ENCODE measurements at regions not wholly inside any gene's neighbourhood (a gene's known extent, or its start where the extent isn't known, plus 50 kb on each side); places are given as distances from the start of the nearest gene placed in this dataset.
"Not testable (repeated sequence)": the region's sequence is repeated elsewhere in the genome, so short reads cannot be mapped to it uniquely, and the experiment has no call there.

GRCh38 chr11:105432241-105432995 lies 177.5 kb upstream of the GRIA4 start:
- no peak for DNase-seq (ENCODE audit: low spot score)

GRCh38 chr11:105429096-105429910 lies 180.6 kb upstream of the GRIA4 start:
- no peak for DNase-seq (ENCODE audit: low spot score)

GRCh38 chr11:105407101-105407500 lies 202.8 kb upstream of the GRIA4 start:
- no peak for DNase-seq (ENCODE audit: low spot score)

- no peak for DNase-seq (ENCODE audit: low spot score)
Observed at GRCh38 chr11:105401269-105401809, 208.5 kb upstream of the GRIA4 start.

- DNase-seq (ENCODE audit: low spot score) = no peak
Observed at GRCh38 chr11:105399511-105399910, 210.4 kb upstream of the GRIA4 start.

- DNase-seq (ENCODE audit: low spot score) = no peak
Observed at GRCh38 chr11:105398636-105399035, 211.2 kb upstream of the GRIA4 start.

GRCh38 chr11:105393326-105393725 lies 216.5 kb upstream of the GRIA4 start:
- no peak for DNase-seq (ENCODE audit: low spot score)

- no peak for DNase-seq (ENCODE audit: low spot score)
Observed at GRCh38 chr11:105392556-105392955, 217.3 kb upstream of the GRIA4 start.

- no peak for DNase-seq (ENCODE audit: low spot score)
Observed at GRCh38 chr11:105389952-105390351, 219.9 kb upstream of the GRIA4 start.

GRCh38 chr11:105388006-105388405 lies 221.9 kb upstream of the GRIA4 start:
- no peak for DNase-seq (ENCODE audit: low spot score)

GRCh38 chr11:105381941-105382340 lies 227.9 kb upstream of the GRIA4 start:
- no peak for DNase-seq (ENCODE audit: low spot score)

- DNase-seq (ENCODE audit: low spot score) = no peak
Observed at GRCh38 chr11:105377870-105378269, 232.0 kb upstream of the GRIA4 start.

GRCh38 chr11:105372206-105372605 lies 232.6 kb upstream of the CARD18 start:
- no peak for DNase-seq (ENCODE audit: low spot score)

GRCh38 chr11:105371311-105371710 lies 231.7 kb upstream of the CARD18 start:
- DNase-seq (ENCODE audit: low spot score) = no peak

GRCh38 chr11:105368711-105369110 lies 229.1 kb upstream of the CARD18 start:
- no peak for DNase-seq (ENCODE audit: low spot score)

- no peak for DNase-seq (ENCODE audit: low spot score)
Observed at GRCh38 chr11:105367129-105367528, 227.6 kb upstream of the CARD18 start.

GRCh38 chr11:105361651-105362050 lies 222.1 kb upstream of the CARD18 start:
- DNase-seq (ENCODE audit: low spot score) = no peak

GRCh38 chr11:105357764-105358163 lies 218.2 kb upstream of the CARD18 start:
- DNase-seq (ENCODE audit: low spot score) = no peak

GRCh38 chr11:105357146-105357545 lies 217.6 kb upstream of the CARD18 start:
- no peak for DNase-seq (ENCODE audit: low spot score)

- DNase-seq (ENCODE audit: low spot score) = not testable (repeated sequence)
Observed at GRCh38 chr11:105349867-105350266, 210.3 kb upstream of the CARD18 start.

GRCh38 chr11:105344938-105345337 lies 205.4 kb upstream of the CARD18 start:
- no peak for DNase-seq (ENCODE audit: low spot score)

GRCh38 chr11:105334025-105334714 lies 194.6 kb upstream of the CARD18 start:
- no peak for DNase-seq (ENCODE audit: low spot score)
